HCT116 (cell line): ENCODE measurements at regions not wholly inside any gene's neighbourhood (a gene's known extent, or its start where the extent isn't known, plus 50 kb on each side); places are given as distances from the start of the nearest gene placed in this dataset.

ENCODE experiments used
- ATAC-seq: fragments of 200-7000 bp; cut with Tn5 transposase; 2 replicates; pipeline ENCODE4 v1.9.1; 2020; ENCODE audit warnings: mild to moderate bottlenecking, moderate library complexity
- BruUV-seq: library from RNA; stranded (reverse); fragments of 400-500 nt; replicated peaks from 2 replicates; lab custom pipeline; 2021; lab: Mats Ljungman, UMichigan
- CTCF ChIA-PET: fragments of 300-600 bp; sonication (Branson Sonifier 250); formaldehyde crosslinking; loops from one replicate; lab custom pipeline; 2021; ENCODE audit warnings: antibody characterized with exemption; lab: Charles Lee
- POLR2A ChIA-PET: fragments of 300-600, 350-600 bp; sonication (Branson Sonifier 250); formaldehyde crosslinking; loops from one replicate; lab custom pipeline; 2021; ENCODE audit warnings: antibody characterized with exemption; lab: Charles Lee
- RAD21 ChIA-PET, 2 experiments: fragments of 300-600 bp; sonication (Branson Sonifier 250); formaldehyde crosslinking; loops; one replicate each; lab custom pipeline; 2023; ENCODE audit warnings: low total read pairs in 2 of 2; ENCODE audit not compliant: uncharacterized antibody in 2 of 2, unreplicated experiment in 2 of 2, low non-redundant PET in 1 of 2; lab: Charles Lee
- DNase-seq: peaks from one replicate; pipeline ENCODE4 v3.0.0-alpha.2; 2010; ENCODE audit warnings: low read depth, low spot score
- H2AFZ ChIP-seq: fragments of 200-600 bp; shearing (Covaris generic), sonication (generic); 2 replicates; pipeline ENCODE4 v1.6.1; 2017; ENCODE audit warnings: low read depth, mixed run types, mixed read lengths, antibody characterized with exemption, low read length; ENCODE audit not compliant: poor library complexity, severe bottlenecking
- H3K27ac ChIP-seq: 2 replicates; pipeline ENCODE4 v1.5.1; 2012; ENCODE audit warnings: low read depth, low read length
- H3K27me3 ChIP-seq: fragments of 200-600 bp; sonication (generic); 2 replicates; pipeline ENCODE4 v1.6.1; 2016; ENCODE audit warnings: mixed run types, low read length, mixed read lengths; ENCODE audit not compliant: insufficient read depth
- H3K36me3 ChIP-seq, 2 experiments: fragments of 200-500 bp in 1 of 2; fragments of 200-600 bp in 1 of 2; sonication (Bioruptor generic) in 1 of 2; sonication (generic) in 1 of 2; 2 replicates each; pipeline versions ENCODE4 v1.5.1 to v1.6.1; 2014 to 2016; ENCODE audit warnings: low read length in 2 of 2, inconsistent platforms in 1 of 2, mixed read lengths in 1 of 2, mixed run types in 1 of 2; ENCODE audit not compliant: insufficient read depth in 2 of 2, control insufficient read depth in 1 of 2
- H3K4me1 ChIP-seq, 2 experiments: fragments of 200-600 bp in 1 of 2; sonication (generic) in 1 of 2; 2 replicates each; pipeline versions ENCODE4 v1.5.1 to v1.6.1; 2012 to 2017; ENCODE audit warnings: low read length in 2 of 2, inconsistent platforms in 1 of 2, mild to moderate bottlenecking in 1 of 2, mixed read lengths in 1 of 2, mixed run types in 1 of 2, moderate library complexity in 1 of 2; ENCODE audit not compliant: insufficient read depth in 2 of 2, control insufficient read depth in 1 of 2
- H3K4me2 ChIP-seq: fragments of 200-600 bp; sonication (generic); 2 replicates; pipeline ENCODE4 v1.6.1; 2017; ENCODE audit warnings: mixed run types, low read length, mixed read lengths
- H3K4me3 ChIP-seq, 2 experiments: fragments of 200-600 bp in 1 of 2; sonication (generic) in 1 of 2; replicated peaks in 1 of 2; 2 replicates each; pipeline ENCODE4 v1.5.1; 2011 to 2016; ENCODE audit warnings: low read length in 2 of 2, control low read depth in 1 of 2, low read depth in 1 of 2, mild to moderate bottlenecking in 1 of 2, mixed read lengths in 1 of 2, mixed run types in 1 of 2
- H3K79me2 ChIP-seq: fragments of 200-600 bp; sonication (generic); 2 replicates; pipeline ENCODE4 v1.6.1; 2017; ENCODE audit warnings: mild to moderate bottlenecking, mixed run types, low read length, moderate library complexity, mixed read lengths; ENCODE audit not compliant: insufficient read depth
- H3K9ac ChIP-seq: fragments of 200-600 bp; sonication (generic); 2 replicates; pipeline ENCODE4 v1.6.1; 2016; ENCODE audit warnings: low read length, mixed read lengths
- H3K9me2 ChIP-seq: fragments of 200-600 bp; sonication (generic), shearing (Covaris generic); 2 replicates; pipeline ENCODE4 v1.6.1; 2017; ENCODE audit warnings: mixed run types, mild to moderate bottlenecking, moderate library complexity; ENCODE audit not compliant: insufficient read depth
- H3K9me3 ChIP-seq, 2 experiments: fragments of 200-500 bp in 1 of 2; fragments of 200-600 bp in 1 of 2; sonication (Bioruptor generic) in 1 of 2; sonication (generic) in 1 of 2; 2 replicates each; pipeline ENCODE4 v1.6.1; 2014 to 2017; ENCODE audit warnings: low read length in 2 of 2, mixed read lengths in 2 of 2, inconsistent platforms in 1 of 2, low read depth in 1 of 2, mild to moderate bottlenecking in 1 of 2, mixed run types in 1 of 2, moderate library complexity in 1 of 2; ENCODE audit not compliant: control insufficient read depth in 1 of 2, insufficient read depth in 1 of 2
- H4K20me1 ChIP-seq: fragments of 200-600 bp; sonication (generic), shearing (Covaris generic); 2 replicates; pipeline ENCODE4 v1.6.1; 2017; ENCODE audit warnings: mixed run types, mild to moderate bottlenecking, moderate library complexity; ENCODE audit not compliant: insufficient read depth
- CBX3 ChIP-seq: IDR thresholded peaks from 2 replicates; pipeline ENCODE4 v1.6.1; 2012; ENCODE audit warnings: low read depth
- CEBPB ChIP-seq: IDR thresholded peaks from 2 replicates; pipeline ENCODE4 v1.6.1; 2012; ENCODE audit warnings: low read depth
- CTCF ChIP-seq, 3 experiments: fragments of 200-600 bp in 1 of 3; sonication (generic) in 1 of 3; IDR thresholded peaks in 2 of 3; conservative IDR thresholded peaks in 1 of 3; 2 replicates each; pipeline ENCODE4 v1.5.1; 2012 to 2017; ENCODE audit warnings: low read depth in 2 of 3, low read length in 2 of 3, antibody characterized with exemption in 1 of 3, borderline replicate concordance in 1 of 3, control low read depth in 1 of 3, mild to moderate bottlenecking in 1 of 3, mixed read lengths in 1 of 3, mixed run types in 1 of 3, moderate library complexity in 1 of 3; ENCODE audit not compliant: insufficient read depth in 1 of 3
- ELF1 ChIP-seq: IDR thresholded peaks from 2 replicates; pipeline ENCODE4 v1.6.1; 2012; ENCODE audit warnings: low read depth, borderline replicate concordance
- EZH2 ChIP-seq: fragments of 200-600 bp; sonication (generic); IDR thresholded peaks from 2 replicates; pipeline ENCODE4 v1.6.1; 2017; ENCODE audit warnings: antibody characterized with exemption, mixed run types
- EZH2phosphoT487 ChIP-seq: fragments of 200-600 bp; IDR thresholded peaks from 2 replicates; pipeline ENCODE4 v1.6.1; 2018; ENCODE audit warnings: antibody characterized with exemption, borderline replicate concordance
- FOSL1 ChIP-seq: IDR thresholded peaks from 2 replicates; pipeline ENCODE4 v1.6.1; 2012; ENCODE audit warnings: low read depth
- MAX ChIP-seq: IDR thresholded peaks from 2 replicates; pipeline ENCODE4 v1.6.1; 2012
- POLR2A ChIP-seq: IDR thresholded peaks from 2 replicates; pipeline ENCODE4 v1.7.0; 2011; ENCODE audit warnings: borderline replicate concordance; ENCODE audit not compliant: insufficient read depth, insufficient read length; ENCODE audit errors: extremely low read depth
- POLR2AphosphoS5 ChIP-seq: IDR thresholded peaks from 2 replicates; pipeline ENCODE4 v1.6.1; 2011; ENCODE audit warnings: mild to moderate bottlenecking, low read depth, low read length, moderate library complexity
- RAD21 ChIP-seq: IDR thresholded peaks from 2 replicates; pipeline ENCODE4 v1.6.1; 2012; ENCODE audit warnings: low read depth, mild to moderate bottlenecking
- SIN3A ChIP-seq: IDR thresholded peaks from 2 replicates; pipeline ENCODE4 v1.6.1; 2012; ENCODE audit warnings: low read depth
- SP1 ChIP-seq: IDR thresholded peaks from 2 replicates; pipeline ENCODE4 v1.6.1; 2012; ENCODE audit warnings: low read depth
- SRF ChIP-seq: IDR thresholded peaks from 2 replicates; pipeline ENCODE4 v1.6.1; 2012; ENCODE audit warnings: low read depth
- TCF7L2 ChIP-seq: IDR thresholded peaks from 2 replicates; pipeline ENCODE4 v1.7.0; 2011; ENCODE audit warnings: borderline replicate concordance, inconsistent platforms; ENCODE audit not compliant: insufficient read depth, insufficient read length; ENCODE audit errors: extremely low read depth
- YY1 ChIP-seq: IDR thresholded peaks from 2 replicates; pipeline ENCODE4 v1.6.1; 2011; ENCODE audit warnings: low read length, low read depth, moderate library complexity, mild to moderate bottlenecking; ENCODE audit not compliant: insufficient replicate concordance; ENCODE audit errors: extremely low read depth
- ZBTB33 ChIP-seq: IDR thresholded peaks from 2 replicates; pipeline ENCODE4 v1.6.1; 2011; ENCODE audit warnings: mild to moderate bottlenecking, low read length, moderate library complexity; ENCODE audit not compliant: insufficient replicate concordance; ENCODE audit errors: extremely low read depth
- ZFX ChIP-seq: fragments of 450-650 bp; IDR thresholded peaks from 2 replicates; pipeline ENCODE4 v1.6.1; 2017
- ZNF274 ChIP-seq: fragments of 200-500 bp; sonication (Bioruptor generic); IDR thresholded peaks from 2 replicates; pipeline ENCODE4 v1.6.1; 2014; ENCODE audit warnings: mild to moderate bottlenecking, low read depth, low read length, inconsistent platforms
- intact Hi-C: fragments of 100-400 bp; cut with micrococcal nuclease; formaldehyde crosslinking; loops from 2 replicates; pipeline ENCODE4 v1.10.0; 2022

GRCh38 chr3:170792471-170792870 lies 77.5 kb downstream of the RPL22L1 start:
- H3K4me2 ChIP-seq, result no peak overlapping the region
- RAD21 ChIA-PET, result no interaction called here
- TF ChIP-seq POLR2AphosphoS5, result no peak
- TF ChIP-seq, all 23 proteins: peak for 0
- Histone ChIP-seq H3K9me2 (no peaks in the 10 kb centered on the region), H3K27me3 (no peaks in the 10 kb centered on the region), H3K79me2 (no peaks in the 10 kb centered on the region), H3K27ac (no peak overlapping the region), H2AFZ (no peak overlapping the region), H4K20me1 (no peaks in the 10 kb centered on the region), H3K4me3 (no peak overlapping the region), H3K36me3 (no peaks in the 10 kb centered on the region), H3K4me1 (no peaks in the 10 kb centered on the region), H3K9me3 (no peaks in the 10 kb centered on the region), H3K9ac (no peak overlapping the region)
- ChIA-PET CTCF (interaction anchor here (1.2 kb wide), 1 partner anchor 17 kb away, joined by 4 read pairs; no protein-coding TSS in a partner anchor), POLR2A (no interaction called here)
- DNase-seq, result no peak
- ATAC-seq, result no peak
- no TSS peak for BruUV-seq
- intact Hi-C loops, result no loop called here

GRCh38 chr3:170790647-170791046 lies 79.3 kb downstream of the RPL22L1 start:
- ChIA-PET RAD21 (no interaction called here), POLR2A (no interaction called here), CTCF (no interaction called here)
- Histone ChIP-seq H3K9ac (no peak overlapping the region), H3K4me2 (no peak overlapping the region), H3K27ac (no peak overlapping the region), H3K36me3 (no peaks in the 10 kb centered on the region), H3K4me1 (no peaks in the 10 kb centered on the region), H3K4me3 (no peak overlapping the region), H2AFZ (no peak overlapping the region), H3K27me3 (no peaks in the 10 kb centered on the region), H4K20me1 (no peaks in the 10 kb centered on the region), H3K9me2 (0 out of 2 replicates have a peak, but pooled peaks cover 6% of the 10 kb centered on the region), H3K79me2 (no peaks in the 10 kb centered on the region), H3K9me3 (no peaks in the 10 kb centered on the region)
- ATAC-seq (no peak), DNase-seq (no peak)
- intact Hi-C loops, result no loop called here
- no peak for TF ChIP-seq CEBPB
- TF ChIP-seq ZFX, result no peak
- TF ChIP-seq CBX3, result no peak
- TF ChIP-seq YY1, result no peak
- no peak for TF ChIP-seq CTCF (IDR thresholded peaks at IDR 0.05 in 2 of 3, conservative IDR thresholded peaks at IDR 0.05 in 1 of 3; ENCODE audit: borderline replicate concordance in 1 of 3, insufficient read depth in 1 of 3, low read depth in 2 of 3, low read length in 2 of 3)
- TF ChIP-seq SRF, result no peak
- no peak for TF ChIP-seq TCF7L2
- TF ChIP-seq MAX, result no peak
- TF ChIP-seq EZH2, result no peak
- no peak for TF ChIP-seq POLR2A
- no peak for TF ChIP-seq ZNF274
- no peak for TF ChIP-seq FOSL1
- TF ChIP-seq ZBTB33, result no peak
- TF ChIP-seq EZH2phosphoT487, result no peak
- no peak for TF ChIP-seq ELF1
- no peak for TF ChIP-seq SP1
- TF ChIP-seq SIN3A, result no peak
- no peak for TF ChIP-seq RAD21
- BruUV-seq, result no TSS peak
